ENCODE measurements at regions not wholly inside any gene's neighbourhood (a gene's known extent, or its start where the extent isn't known, plus 50 kb on each side); places are given as distances from the start of the nearest gene placed in this dataset.

DNA sequence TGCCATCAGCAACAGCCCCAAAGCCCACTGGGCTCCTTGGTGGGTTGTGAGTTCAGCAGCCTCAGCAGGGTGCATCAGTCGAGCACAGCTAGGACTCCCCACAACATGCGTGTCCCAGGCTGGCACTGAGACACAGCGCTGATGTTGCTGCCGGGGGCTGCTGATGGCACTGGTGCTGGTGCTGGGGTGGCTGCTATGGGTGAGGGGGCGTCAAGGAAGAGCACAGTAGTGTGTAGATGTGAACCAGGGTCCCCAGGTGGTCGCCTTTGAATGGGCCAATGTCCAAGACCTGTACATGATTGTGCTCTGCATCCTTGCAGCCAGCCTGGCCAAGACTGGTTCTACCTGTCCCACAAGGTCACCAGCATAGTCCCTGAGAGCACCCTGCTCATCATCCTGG, 121.3 kb upstream of the SERPIND1 start:
- intact Hi-C loops (cut with DNase I; ENCODE audit: low total_unique reads) = no loop called here
- peak in 1 of 2 donors; percentile 52 for DNase-seq (ENCODE audit: low spot score in 2 of 2)
- TF ChIP-seq, protein P1, sequence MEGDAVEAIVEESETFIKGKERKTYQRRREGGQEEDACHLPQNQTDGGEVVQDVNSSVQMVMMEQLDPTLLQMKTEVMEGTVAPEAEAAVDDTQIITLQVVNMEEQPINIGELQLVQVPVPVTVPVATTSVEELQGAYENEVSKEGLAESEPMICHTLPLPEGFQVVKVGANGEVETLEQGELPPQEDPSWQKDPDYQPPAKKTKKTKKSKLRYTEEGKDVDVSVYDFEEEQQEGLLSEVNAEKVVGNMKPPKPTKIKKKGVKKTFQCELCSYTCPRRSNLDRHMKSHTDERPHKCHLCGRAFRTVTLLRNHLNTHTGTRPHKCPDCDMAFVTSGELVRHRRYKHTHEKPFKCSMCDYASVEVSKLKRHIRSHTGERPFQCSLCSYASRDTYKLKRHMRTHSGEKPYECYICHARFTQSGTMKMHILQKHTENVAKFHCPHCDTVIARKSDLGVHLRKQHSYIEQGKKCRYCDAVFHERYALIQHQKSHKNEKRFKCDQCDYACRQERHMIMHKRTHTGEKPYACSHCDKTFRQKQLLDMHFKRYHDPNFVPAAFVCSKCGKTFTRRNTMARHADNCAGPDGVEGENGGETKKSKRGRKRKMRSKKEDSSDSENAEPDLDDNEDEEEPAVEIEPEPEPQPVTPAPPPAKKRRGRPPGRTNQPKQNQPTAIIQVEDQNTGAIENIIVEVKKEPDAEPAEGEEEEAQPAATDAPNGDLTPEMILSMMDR (IDR thresholded peaks at IDR 0.05) = no peak
- no peak for TF ChIP-seq POLR2A (IDR thresholded peaks at IDR 0.05)
- 81 to 88% methylated on average over 6 of the region's 6 CpGs for WGBS, 2 donors
- no peak overlapping the region for H3K4me3 ChIP-seq (ENCODE audit: low read depth, poor library complexity, severe bottlenecking)

DNA sequence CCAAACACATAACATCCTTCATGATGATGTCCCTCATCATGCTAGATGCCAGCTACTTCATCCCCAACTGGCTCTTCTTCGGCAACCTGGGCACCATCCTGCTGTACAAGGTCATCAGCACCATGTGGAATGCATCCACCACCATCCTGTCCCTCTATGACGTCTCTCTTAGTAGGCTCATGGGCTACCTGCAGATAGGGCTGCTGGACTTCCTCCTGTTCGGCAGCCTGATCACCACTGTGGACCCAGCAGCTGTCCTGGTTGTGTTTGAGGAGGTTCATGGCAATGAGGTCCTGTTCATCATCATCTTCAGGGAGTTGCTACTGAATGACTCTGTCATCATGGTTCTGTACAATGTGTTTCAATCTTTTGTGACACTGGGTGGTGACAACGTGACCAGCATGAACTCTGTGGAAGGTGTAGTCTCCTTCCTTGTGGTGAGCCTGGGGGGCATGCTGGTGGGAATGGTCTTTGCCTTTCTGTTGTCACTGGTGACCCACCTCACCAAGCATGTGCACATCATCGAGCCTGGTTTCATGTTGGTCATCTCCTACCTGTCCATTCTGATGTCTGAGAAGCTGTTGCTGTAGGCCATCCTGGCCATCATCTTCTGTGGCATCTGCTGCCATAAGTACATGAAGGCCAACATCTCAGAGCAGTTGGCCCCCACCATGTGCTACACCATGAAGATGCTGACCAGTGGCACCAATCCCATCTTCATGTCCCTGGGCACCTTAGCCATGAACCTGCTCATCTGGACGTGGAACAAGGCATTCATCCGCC, 120.7 kb upstream of the SERPIND1 start:
- intact Hi-C loops (cut with DNase I; ENCODE audit: low total_unique reads) = no loop called here
- H3K4me3 ChIP-seq (ENCODE audit: low read depth, poor library complexity, severe bottlenecking) = no peak overlapping the region
- WGBS, 2 donors = 83 to 91% methylated on average over 6 to 7 of the region's 7 CpGs
- TF ChIP-seq POLR2A (IDR thresholded peaks at IDR 0.05) = no peak
- TF ChIP-seq, protein P1 (IDR thresholded peaks at IDR 0.05) = no peak
- peak in 1 of 2 donors; percentile 45 for DNase-seq (ENCODE audit: low spot score in 2 of 2)

DNA sequence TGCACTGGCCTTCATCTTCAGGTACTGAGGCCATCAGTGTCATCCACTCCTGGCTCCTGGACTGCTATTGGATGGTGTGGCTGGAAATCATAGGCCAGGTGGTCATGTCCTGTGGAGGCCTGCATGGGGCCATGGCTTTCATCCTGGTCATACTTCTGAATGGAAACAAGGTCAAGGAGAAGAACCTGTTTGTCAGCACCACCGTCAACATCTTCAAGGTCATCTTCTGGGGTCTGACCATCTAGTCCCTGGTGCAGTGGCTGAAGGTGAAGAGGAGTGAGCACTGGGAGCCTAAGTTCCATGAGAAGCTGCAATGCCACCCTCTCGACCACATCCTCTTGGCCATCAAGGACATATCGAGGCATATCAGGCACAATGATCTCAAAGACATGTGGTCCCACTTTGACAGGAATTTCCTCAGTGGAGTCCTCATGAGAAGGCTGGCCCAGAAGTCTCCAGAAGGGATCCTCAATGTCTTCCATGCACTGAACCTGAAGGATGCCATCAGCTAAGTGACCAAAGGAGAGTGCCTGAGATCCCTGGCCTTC, 120.0 kb upstream of the SERPIND1 start:
- intact Hi-C loops (cut with DNase I; ENCODE audit: low total_unique reads) = no loop called here
- peak in 1 of 2 donors; percentile 57 for DNase-seq (ENCODE audit: low spot score in 2 of 2)
- WGBS, 2 donors = 94 to 97% methylated on average over 3 of the region's 3 CpGs

DNA sequence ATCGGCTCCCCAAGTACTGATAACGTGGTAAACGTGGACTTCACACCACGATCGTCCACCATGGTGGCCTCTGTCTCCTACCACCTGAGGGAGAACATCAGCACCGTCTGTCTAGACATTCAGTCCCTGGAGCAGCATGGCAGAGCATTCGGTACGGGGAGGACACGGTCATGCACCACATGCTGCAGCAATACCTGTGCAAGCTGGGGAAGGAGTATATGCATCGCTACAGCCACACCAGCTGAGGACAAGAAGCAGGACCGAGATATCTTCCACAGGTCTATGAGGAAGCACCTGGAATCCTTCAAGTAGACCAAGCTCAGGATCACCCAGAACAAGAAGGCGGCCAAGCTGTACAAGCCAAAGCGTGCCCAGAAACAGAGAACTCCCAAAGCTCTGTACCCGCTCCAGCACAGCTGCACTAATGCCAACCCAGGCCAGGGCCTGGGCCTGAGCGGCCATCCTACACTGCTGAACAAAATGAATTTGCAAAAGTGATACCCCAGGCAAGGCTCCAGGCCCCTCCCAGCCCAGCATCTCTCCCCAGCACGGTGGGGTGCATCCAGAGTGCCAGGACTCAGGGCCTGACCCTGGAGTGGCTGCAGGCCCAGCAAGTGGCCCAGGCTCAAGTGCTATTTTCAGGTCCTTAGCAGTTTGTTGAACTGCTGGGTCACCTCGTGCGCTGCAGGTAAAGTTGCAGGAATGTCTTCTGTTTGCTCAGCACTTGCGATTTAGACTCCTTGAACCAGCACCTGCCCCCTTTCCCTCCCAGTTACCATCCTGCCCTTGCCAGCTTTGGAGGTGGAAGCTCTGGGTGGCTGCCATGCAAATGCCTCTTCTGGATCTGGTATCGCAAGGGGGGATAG, 119.3 kb upstream of the SERPIND1 start:
- intact Hi-C loops (cut with DNase I; ENCODE audit: low total_unique reads) = no loop called here
- TF ChIP-seq, protein P1 (IDR thresholded peaks at IDR 0.05) = no peak
- no peak for TF ChIP-seq POLR2A (IDR thresholded peaks at IDR 0.05)
- 74 to 81% methylated on average over 20 of the region's 20 CpGs for WGBS, 2 donors
- no peak overlapping the region for H3K4me3 ChIP-seq (ENCODE audit: low read depth, poor library complexity, severe bottlenecking)
- peak in 1 of 2 donors; percentile 74 for DNase-seq (ENCODE audit: low spot score in 2 of 2)

More for the DNA sequence above, 120.0 kb upstream of the SERPIND1 start:
- TF ChIP-seq POLR2A (IDR thresholded peaks at IDR 0.05) = no peak
- TF ChIP-seq, protein P1 (IDR thresholded peaks at IDR 0.05) = no peak
- H3K4me3 ChIP-seq (ENCODE audit: low read depth, poor library complexity, severe bottlenecking) = no peak overlapping the region

DNA sequence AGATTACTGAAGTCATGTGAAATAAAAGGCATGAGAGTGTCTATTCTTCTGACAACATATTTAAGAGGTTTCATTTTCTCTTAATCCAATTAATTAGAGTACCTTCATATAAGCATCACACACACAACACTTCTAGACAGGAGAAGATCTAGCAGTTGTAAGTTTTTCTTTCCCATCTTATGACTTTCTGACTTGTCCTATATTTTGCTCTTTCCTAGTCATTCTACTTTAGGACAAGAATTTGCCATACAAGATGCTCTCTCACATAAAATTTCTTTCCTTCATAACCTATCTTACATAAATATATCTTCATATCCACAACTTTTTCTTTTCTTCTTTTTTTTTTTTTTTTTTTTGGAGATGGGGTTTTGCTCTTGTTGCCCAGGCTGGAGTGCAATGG, 118.3 kb upstream of the SERPIND1 start:
- intact Hi-C loops (cut with DNase I; ENCODE audit: low total_unique reads) = no loop called here
- no peak for DNase-seq (ENCODE audit: low spot score in 2 of 2)
- TF ChIP-seq, protein P1 (IDR thresholded peaks at IDR 0.05) = no peak
- TF ChIP-seq POLR2A (IDR thresholded peaks at IDR 0.05) = no peak
- H3K4me3 ChIP-seq (ENCODE audit: low read depth, poor library complexity, severe bottlenecking) = no peak overlapping the region

All from lower leg skin (tissue), 4 donors.